ENCODE measurements at regions not wholly inside any gene's neighbourhood (a gene's known extent, or its start where the extent isn't known, plus 50 kb on each side); places are given as distances from the start of the nearest gene placed in this dataset.

- Histone ChIP-seq H3F3A (replicated peaks; ENCODE audit: low read depth) (no peaks in the 10 kb centered on the region), H3K4me2 (no peak overlapping the region), H3K27me3 (ENCODE audit: insufficient read depth) (no peaks in the 10 kb centered on the region), H3K4me3 (no peak overlapping the region), H4K20me1 (replicated peaks; ENCODE audit: insufficient read depth) (no peaks in the 10 kb centered on the region), H3K9me2 (ENCODE audit: insufficient read depth) (no peaks in the 10 kb centered on the region), H3K36me3 (ENCODE audit: insufficient read depth) (no peaks in the 10 kb centered on the region), H3K27ac (ENCODE audit: low read depth) (no peak overlapping the region), H3K79me2 (replicated peaks; ENCODE audit: insufficient read depth) (no peaks in the 10 kb centered on the region), H2AFZ (no peak overlapping the region), H3K4me1 (ENCODE audit: insufficient read depth) (no peaks in the 10 kb centered on the region)
- Mint-ChIP-seq H3K27ac (no peak overlapping the region), H3K4me3 (no peak overlapping the region), H3K4me1 (no peaks in the 10 kb centered on the region), H3K27me3 (ENCODE audit: insufficient read depth, low read depth, poor library complexity) (no peaks in the 10 kb centered on the region), H3K9me3 (no peaks in the 10 kb centered on the region), H3K36me3 (ENCODE audit: low read depth) (no peaks in the 10 kb centered on the region)
- DNase-seq (ENCODE audit: low spot score) (no peak), ATAC-seq (no peak)
- no peak for TF ChIP-seq CREB1 (CRISPR knock-in tag; IDR thresholded peaks at IDR 0.05; ENCODE audit: low read depth)
- TF ChIP-seq NANOG (IDR thresholded peaks at IDR 0.05; ENCODE audit: borderline replicate concordance) = no peak
- no peak for TF ChIP-seq EZH2 (IDR thresholded peaks at IDR 0.05; ENCODE audit: low read depth, unreplicated experiment)
- no peak for TF ChIP-seq JUNB (IDR thresholded peaks at IDR 0.05; ENCODE audit: unreplicated experiment)
- no peak for TF ChIP-seq ZNF331 (CRISPR knock-in tag; IDR thresholded peaks at IDR 0.05; ENCODE audit: low read depth)
- TF ChIP-seq REST (IDR thresholded peaks at IDR 0.05; ENCODE audit: unreplicated experiment) = no peak
- no peak for TF ChIP-seq POLR2AphosphoS5 (IDR thresholded peaks at IDR 0.05; ENCODE audit: low read depth)
- TF ChIP-seq ZNF114 (CRISPR knock-in tag; IDR thresholded peaks at IDR 0.05) = no peak
- TF ChIP-seq STAT1 (IDR thresholded peaks at IDR 0.05; ENCODE audit: unreplicated experiment) = no peak
- TF ChIP-seq CTCF (conservative IDR thresholded peaks at IDR 0.05; ENCODE audit: low read depth in 2 of 2) = no peak
- no peak for TF ChIP-seq EZH2phosphoT487 (IDR thresholded peaks at IDR 0.05; ENCODE audit: unreplicated experiment)
- TF ChIP-seq ZNF462 (CRISPR knock-in tag; IDR thresholded peaks at IDR 0.05) = no peak
- TF ChIP-seq ETS1 (IDR thresholded peaks at IDR 0.05) = no peak
Observed at GRCh38 chr2:226139759-226140158, 659.9 kb downstream of the IRS1 start.
